Calu3 (cell line): ENCODE measurements at regions not wholly inside any gene's neighbourhood (a gene's known extent, or its start where the extent isn't known, plus 50 kb on each side); places are given as distances from the start of the nearest gene placed in this dataset.
"Not testable (repeated sequence)": the region's sequence is repeated elsewhere in the genome, so short reads cannot be mapped to it uniquely, and the experiment has no call there.

Experiments
- BruUV-seq: library from RNA; stranded (reverse); fragments of 400-500 nt; replicated peaks from 2 replicates; lab custom pipeline; 2021; lab: Mats Ljungman, UMichigan
- CTCF ChIA-PET: fragments of 300-600 bp; sonication (Branson Sonifier 250); formaldehyde crosslinking; loops from one replicate; lab custom pipeline; 2022; ENCODE audit warnings: antibody characterized with exemption; lab: Charles Lee
- DNase-seq: peaks from one replicate; pipeline ENCODE4 v3.0.0; 2022
- H3K27ac Mint-ChIP-seq: one replicate; pipeline ENCODE4 v1.8.0; 2022; ENCODE audit warnings: mixed read lengths; ENCODE audit not compliant: unreplicated experiment
- H3K27me3 Mint-ChIP-seq: one replicate; pipeline ENCODE4 v1.8.0; 2022; ENCODE audit warnings: mixed read lengths; ENCODE audit not compliant: unreplicated experiment
- H3K36me3 Mint-ChIP-seq: one replicate; pipeline ENCODE4 v1.8.0; 2022; ENCODE audit warnings: mild to moderate bottlenecking, moderate library complexity, mixed read lengths; ENCODE audit not compliant: insufficient read depth, unreplicated experiment
- H3K4me1 Mint-ChIP-seq: one replicate; pipeline ENCODE4 v1.8.0; 2022; ENCODE audit warnings: mild to moderate bottlenecking, low read depth, mixed read lengths; ENCODE audit not compliant: unreplicated experiment
- H3K4me3 Mint-ChIP-seq: one replicate; pipeline ENCODE4 v1.8.0; 2022; ENCODE audit warnings: mild to moderate bottlenecking, low read depth, moderate library complexity, mixed read lengths; ENCODE audit not compliant: unreplicated experiment
- H3K9me3 Mint-ChIP-seq: one replicate; pipeline ENCODE4 v1.8.0; 2022; ENCODE audit warnings: low read depth, mixed read lengths; ENCODE audit not compliant: unreplicated experiment
- intact Hi-C: fragments of 100-400 bp; cut with micrococcal nuclease; formaldehyde crosslinking; loops from one replicate; pipeline ENCODE4 v1.10.0; 2022; ENCODE audit not compliant: unreplicated experiment
- TF ChIP-seq, protein P1 (sequence below): fragments of 200-600 bp; IDR thresholded peaks from one replicate; pipeline ENCODE4 v1.8.0; 2022; ENCODE audit warnings: antibody characterized with exemption; ENCODE audit not compliant: unreplicated experiment

GRCh38 chr7:69245646-69246045 is 352.6 kb upstream of the AUTS2 start:
- intact Hi-C loops, result no loop called here
- no peak for DNase-seq
- H3K4me3 Mint-ChIP-seq, result no peak overlapping the region
- no TSS peak for BruUV-seq
- no peak overlapping the region for H3K27ac Mint-ChIP-seq
- no peaks in the 10 kb centered on the region for H3K4me1 Mint-ChIP-seq
- H3K36me3 Mint-ChIP-seq, result peaks cover 5% of the 10 kb centered on the region
- H3K27me3 Mint-ChIP-seq, result no peaks in the 10 kb centered on the region
- H3K9me3 Mint-ChIP-seq, result peaks cover 3% of the 10 kb centered on the region
- CTCF ChIA-PET, result interaction anchor here (0.6 kb wide), 1 partner anchor 22 kb away, joined by 5 read pairs; no protein-coding TSS in a partner anchor
- TF ChIP-seq, protein P1, sequence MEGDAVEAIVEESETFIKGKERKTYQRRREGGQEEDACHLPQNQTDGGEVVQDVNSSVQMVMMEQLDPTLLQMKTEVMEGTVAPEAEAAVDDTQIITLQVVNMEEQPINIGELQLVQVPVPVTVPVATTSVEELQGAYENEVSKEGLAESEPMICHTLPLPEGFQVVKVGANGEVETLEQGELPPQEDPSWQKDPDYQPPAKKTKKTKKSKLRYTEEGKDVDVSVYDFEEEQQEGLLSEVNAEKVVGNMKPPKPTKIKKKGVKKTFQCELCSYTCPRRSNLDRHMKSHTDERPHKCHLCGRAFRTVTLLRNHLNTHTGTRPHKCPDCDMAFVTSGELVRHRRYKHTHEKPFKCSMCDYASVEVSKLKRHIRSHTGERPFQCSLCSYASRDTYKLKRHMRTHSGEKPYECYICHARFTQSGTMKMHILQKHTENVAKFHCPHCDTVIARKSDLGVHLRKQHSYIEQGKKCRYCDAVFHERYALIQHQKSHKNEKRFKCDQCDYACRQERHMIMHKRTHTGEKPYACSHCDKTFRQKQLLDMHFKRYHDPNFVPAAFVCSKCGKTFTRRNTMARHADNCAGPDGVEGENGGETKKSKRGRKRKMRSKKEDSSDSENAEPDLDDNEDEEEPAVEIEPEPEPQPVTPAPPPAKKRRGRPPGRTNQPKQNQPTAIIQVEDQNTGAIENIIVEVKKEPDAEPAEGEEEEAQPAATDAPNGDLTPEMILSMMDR, result no peak

GRCh38 chr7:69246758-69247157 is 351.5 kb upstream of the AUTS2 start:
- DNase-seq, result no peak
- peaks cover 5% of the 10 kb centered on the region for H3K36me3 Mint-ChIP-seq
- intact Hi-C loops, result no loop called here
- TF ChIP-seq, protein P1, result no peak
- CTCF ChIA-PET, result no interaction called here
- H3K27ac Mint-ChIP-seq, result no peak overlapping the region
- H3K27me3 Mint-ChIP-seq, result no peaks in the 10 kb centered on the region
- peaks cover 3% of the 10 kb centered on the region for H3K9me3 Mint-ChIP-seq
- no peaks in the 10 kb centered on the region for H3K4me1 Mint-ChIP-seq
- no peak overlapping the region for H3K4me3 Mint-ChIP-seq
- BruUV-seq, result no TSS peak

GRCh38 chr7:69248382-69248828 is 349.9 kb upstream of the AUTS2 start:
- DNase-seq, intact Hi-C loops, H3K27ac Mint-ChIP-seq, H3K9me3 Mint-ChIP-seq, H3K36me3 Mint-ChIP-seq, H3K4me3 Mint-ChIP-seq, H3K27me3 Mint-ChIP-seq, BruUV-seq, H3K4me1 Mint-ChIP-seq: not testable (repeated sequence)
- CTCF ChIA-PET, result interaction anchor here (1.0 kb wide), 1 partner anchor 352 kb away, joined by 4 read pairs; no protein-coding TSS in a partner anchor

GRCh38 chr7:69250958-69251357 is 347.3 kb upstream of the AUTS2 start:
- Mint-ChIP-seq H3K9me3 (peaks cover 11% of the 10 kb centered on the region), H3K27me3 (no peaks in the 10 kb centered on the region), H3K4me3 (no peak overlapping the region), H3K36me3 (peaks cover 2% of the 10 kb centered on the region), H3K27ac (no peak overlapping the region), H3K4me1 (no peaks in the 10 kb centered on the region)
- BruUV-seq, result no TSS peak
- CTCF ChIA-PET, result no interaction called here
- intact Hi-C loops, result no loop called here
- TF ChIP-seq, protein P1, result no peak
- DNase-seq, result no peak

GRCh38 chr7:69254643-69255042 is 343.6 kb upstream of the AUTS2 start:
- Mint-ChIP-seq H3K4me1 (no peaks in the 10 kb centered on the region), H3K4me3 (no peak overlapping the region), H3K36me3 (no peaks in the 10 kb centered on the region), H3K27me3 (no peaks in the 10 kb centered on the region), H3K9me3 (peaks cover 19% of the 10 kb centered on the region), H3K27ac (no peak overlapping the region)
- BruUV-seq, result no TSS peak
- TF ChIP-seq, protein P1, result no peak
- intact Hi-C loops, result no loop called here
- CTCF ChIA-PET, result no interaction called here
- no peak for DNase-seq
